ENCODE measurements at regions not wholly inside any gene's neighbourhood (a gene's known extent, or its start where the extent isn't known, plus 50 kb on each side); places are given as distances from the start of the nearest gene placed in this dataset.

DNA sequence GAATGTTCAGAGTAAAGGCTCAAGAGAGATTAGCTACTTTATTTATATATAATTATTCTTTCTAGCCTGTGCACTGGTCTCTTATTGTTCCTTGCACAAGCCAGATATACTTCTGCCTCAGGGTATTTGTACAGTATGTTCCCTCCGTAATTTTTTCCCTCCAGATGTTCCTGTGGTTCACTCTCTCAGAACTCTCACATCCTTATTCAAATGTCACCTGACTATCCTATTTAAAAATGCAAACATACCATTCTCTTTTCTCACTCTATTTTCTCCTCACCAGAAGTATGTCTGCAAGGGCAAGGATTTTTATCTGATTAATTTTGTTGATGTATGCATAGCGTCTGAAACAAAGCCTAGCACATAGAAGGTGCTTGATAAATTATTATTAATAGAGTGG is 64.0 kb upstream of the CERS6 start:
- Histone ChIP-seq H3K27me3 (ENCODE audit: control insufficient read depth in 2 of 2, insufficient read depth in 2 of 2, low read length in 2 of 2) (no peaks in the 10 kb centered on the region), H3K4me3 (replicated peaks in 1 of 3; ENCODE audit: insufficient read depth in 1 of 3, low read depth in 1 of 3, low read length in 3 of 3) (no peak overlapping the region), H3K4me2 (ENCODE audit: insufficient read depth, low read length) (no peak overlapping the region), H2AFZ (ENCODE audit: low read depth, low read length) (no peak overlapping the region), H4K20me1 (replicated peaks; ENCODE audit: control insufficient read depth, extremely low read depth, insufficient read depth, low read length) (no peaks in the 10 kb centered on the region), H3K79me2 (ENCODE audit: control insufficient read depth, insufficient read depth, low read length) (no peaks in the 10 kb centered on the region), H3K9ac (replicated peaks; ENCODE audit: extremely low read depth, insufficient read depth, low read length) (no peak overlapping the region), H3K4me1 (ENCODE audit: control insufficient read depth, extremely low read depth, insufficient read depth, low read length) (no peaks in the 10 kb centered on the region), H3K9me3 (replicated peaks; ENCODE audit: control insufficient read depth, insufficient read depth, low read length) (no peaks in the 10 kb centered on the region), H3K36me3 (ENCODE audit: control insufficient read depth in 2 of 2, extremely low read depth in 1 of 2, insufficient read depth in 2 of 2, low read length in 2 of 2) (no peaks in the 10 kb centered on the region), H3K27ac (ENCODE audit: insufficient read depth, low read depth, low read length) (no peak overlapping the region), H3K9me1 (replicated peaks; ENCODE audit: control insufficient read depth, extremely low read depth, insufficient read depth, low read length) (no peaks in the 10 kb centered on the region)
- POLR2A ChIA-PET: no interaction called here
- dilution Hi-C loops (cut with MboI; ENCODE audit: extremely low pct_ligation_motif_present, low sequenced_read_pairs): no loop called here
- TF ChIP-seq, protein P1, sequence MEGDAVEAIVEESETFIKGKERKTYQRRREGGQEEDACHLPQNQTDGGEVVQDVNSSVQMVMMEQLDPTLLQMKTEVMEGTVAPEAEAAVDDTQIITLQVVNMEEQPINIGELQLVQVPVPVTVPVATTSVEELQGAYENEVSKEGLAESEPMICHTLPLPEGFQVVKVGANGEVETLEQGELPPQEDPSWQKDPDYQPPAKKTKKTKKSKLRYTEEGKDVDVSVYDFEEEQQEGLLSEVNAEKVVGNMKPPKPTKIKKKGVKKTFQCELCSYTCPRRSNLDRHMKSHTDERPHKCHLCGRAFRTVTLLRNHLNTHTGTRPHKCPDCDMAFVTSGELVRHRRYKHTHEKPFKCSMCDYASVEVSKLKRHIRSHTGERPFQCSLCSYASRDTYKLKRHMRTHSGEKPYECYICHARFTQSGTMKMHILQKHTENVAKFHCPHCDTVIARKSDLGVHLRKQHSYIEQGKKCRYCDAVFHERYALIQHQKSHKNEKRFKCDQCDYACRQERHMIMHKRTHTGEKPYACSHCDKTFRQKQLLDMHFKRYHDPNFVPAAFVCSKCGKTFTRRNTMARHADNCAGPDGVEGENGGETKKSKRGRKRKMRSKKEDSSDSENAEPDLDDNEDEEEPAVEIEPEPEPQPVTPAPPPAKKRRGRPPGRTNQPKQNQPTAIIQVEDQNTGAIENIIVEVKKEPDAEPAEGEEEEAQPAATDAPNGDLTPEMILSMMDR (IDR thresholded peaks at IDR 0.05; ENCODE audit: extremely low read depth in 1 of 2, insufficient read depth in 1 of 2, low read depth in 1 of 2, low read length in 2 of 2): no peak
- TF ChIP-seq JUN (IDR thresholded peaks at IDR 0.05; ENCODE audit: borderline replicate concordance, insufficient read depth, insufficient read length, low read depth) (no peak), GATA2 (IDR thresholded peaks at IDR 0.05; ENCODE audit: insufficient read depth, insufficient read length, low read depth, low read length) (no peak), EZH2 (IDR thresholded peaks at IDR 0.05; ENCODE audit: borderline replicate concordance, low read depth, low read length, severe bottlenecking) (no peak), MAX (IDR thresholded peaks at IDR 0.05; ENCODE audit: insufficient read depth, insufficient read length) (no peak), POLR2A (IDR thresholded peaks at IDR 0.05; ENCODE audit: low read depth, low read length) (no peak), MYC (IDR thresholded peaks at IDR 0.05; ENCODE audit: low read depth, low read length) (no peak), POLR2AphosphoS5 (IDR thresholded peaks at IDR 0.05; ENCODE audit: insufficient read depth, low read depth, low read length) (no peak), FOS (IDR thresholded peaks at IDR 0.05; ENCODE audit: borderline replicate concordance, insufficient read depth, low read length) (no peak)
- CTCF ChIA-PET: no interaction called here
- intact Hi-C loops (cut with micrococcal nuclease): no loop called here
- FAIRE-seq (no peak), DNase-seq (ENCODE audit: low read depth, low spot score) (no peak)
- BruUV-seq (replicated peaks): no TSS peak

All from endothelial cell of umbilical vein (primary cell).